GM12878 (cell line): ENCODE measurements at regions not wholly inside any gene's neighbourhood (a gene's known extent, or its start where the extent isn't known, plus 50 kb on each side); places are given as distances from the start of the nearest gene placed in this dataset.

Experiments used
- BCL11A ChIP-seq: IDR thresholded peaks from 2 replicates; pipeline ENCODE4 v1.6.1; 2011; ENCODE audit warnings: low read depth, low read length
- BCL3 ChIP-seq: IDR thresholded peaks from 2 replicates; pipeline ENCODE4 v1.6.1; 2011; ENCODE audit warnings: borderline replicate concordance, low read depth, mild to moderate bottlenecking, moderate library complexity, low read length; ENCODE audit not compliant: insufficient read depth, poor library complexity, severe bottlenecking
- BCLAF1 ChIP-seq: fragments of 450-650 bp; IDR thresholded peaks from 2 replicates; pipeline ENCODE4 v1.6.1; 2017; ENCODE audit warnings: antibody characterized with exemption, mild to moderate bottlenecking, moderate library complexity
- CHD1 ChIP-seq: IDR thresholded peaks from 2 replicates; pipeline ENCODE4 v1.6.1; 2012; ENCODE audit warnings: low read depth, low read length, improper control_type of control experiment
- CTCF ChIP-seq, 3 experiments: IDR thresholded peaks in 2 of 3; conservative IDR thresholded peaks in 1 of 3; 2 replicates each; pipeline ENCODE4 v1.5.1; 2011; ENCODE audit warnings: low read depth in 3 of 3, low read length in 3 of 3, mild to moderate bottlenecking in 3 of 3, control low read depth in 2 of 3, moderate library complexity in 2 of 3, inconsistent platforms in 1 of 3, mixed read lengths in 1 of 3; ENCODE audit not compliant: control insufficient read depth in 2 of 3, insufficient read depth in 1 of 3; ENCODE audit errors: extremely low read depth in 1 of 3
- NR2C1 ChIP-seq: fragments of 450-650 bp; IDR thresholded peaks from 2 replicates; pipeline ENCODE4 v1.6.1; 2017; ENCODE audit warnings: antibody characterized with exemption, mild to moderate bottlenecking, moderate library complexity
- TBL1XR1 ChIP-seq: IDR thresholded peaks from 2 replicates; pipeline ENCODE4 v1.6.1; 2012; ENCODE audit warnings: low read depth, low read length, improper control_type of control experiment

DNA sequence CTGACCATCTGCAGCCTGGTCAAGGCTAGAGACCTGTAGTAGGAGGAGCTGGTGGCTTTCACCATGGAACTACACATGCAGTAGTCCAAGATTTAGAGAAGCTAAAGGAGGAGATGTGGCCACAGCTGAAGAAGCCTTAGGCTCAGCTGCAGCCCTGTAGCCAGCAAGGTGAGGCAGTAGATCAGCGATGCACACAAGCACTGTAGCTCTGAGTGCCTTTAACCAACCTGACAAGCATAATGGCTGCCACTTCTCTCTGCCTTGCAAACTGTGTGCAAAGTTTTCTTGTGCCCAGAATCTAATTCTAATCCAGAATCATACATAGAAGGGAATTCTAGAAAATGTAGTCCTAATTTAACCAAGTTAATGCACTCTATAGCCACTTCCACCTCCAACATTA is 159.0 kb upstream of the ARID2 start:
- TF ChIP-seq BCL3 (no peak), NR2C1 (no peak), CHD1 (no peak), CTCF (IDR thresholded peaks at IDR 0.05 in 2 of 3, conservative IDR thresholded peaks at IDR 0.05 in 1 of 3; ENCODE audit: control insufficient read depth in 2 of 3, extremely low read depth in 1 of 3, insufficient read depth in 1 of 3, low read depth in 3 of 3, low read length in 3 of 3) (no peak), TBL1XR1 (no peak), BCLAF1 (no peak), BCL11A (no peak)
